ENCODE measurements at regions not wholly inside any gene's neighbourhood (a gene's known extent, or its start where the extent isn't known, plus 50 kb on each side); places are given as distances from the start of the nearest gene placed in this dataset.

GRCh38 chr9:134992755-134993124 lies 75.0 kb upstream of the FCN1 start:
- Histone ChIP-seq H3K27ac (no peak overlapping the region), H3K4me1 (replicated peaks) (no peaks in the 10 kb centered on the region), H3K36me3 (no peaks in the 10 kb centered on the region), H3K9me3 (replicated peaks) (no peaks in the 10 kb centered on the region), H3K27me3 (replicated peaks) (peaks cover 8% of the 10 kb centered on the region; the same call in 1 of the 2 replicates), H3K4me3 (no peak overlapping the region)
- DNase-seq (ENCODE audit: low read depth in 1 of 2, low spot score in 2 of 2): no peak

GRCh38 chr9:134993416-134993815 lies 75.7 kb upstream of the FCN1 start:
- Histone ChIP-seq H3K27me3 (replicated peaks) (peaks cover 8% of the 10 kb centered on the region; the same call in 1 of the 2 replicates), H3K4me3 (no peak overlapping the region), H3K36me3 (no peaks in the 10 kb centered on the region), H3K9me3 (replicated peaks) (no peaks in the 10 kb centered on the region), H3K27ac (no peak overlapping the region), H3K4me1 (replicated peaks) (no peaks in the 10 kb centered on the region)
- no peak for DNase-seq (ENCODE audit: low read depth in 1 of 2, low spot score in 2 of 2)

GRCh38 chr9:134993996-134994720 lies 76.4 kb upstream of the FCN1 start:
- peaks cover 8% of the 10 kb centered on the region; the same call in 1 of the 2 replicates for H3K27me3 ChIP-seq (replicated peaks)
- H3K4me1 ChIP-seq (replicated peaks): no peaks in the 10 kb centered on the region
- no peaks in the 10 kb centered on the region for H3K36me3 ChIP-seq
- no peaks in the 10 kb centered on the region for H3K9me3 ChIP-seq (replicated peaks)
- no peak overlapping the region for H3K4me3 ChIP-seq
- H3K27ac ChIP-seq: no peak overlapping the region
- DNase-seq (ENCODE audit: low read depth in 1 of 2, low spot score in 2 of 2): no peak

GRCh38 chr9:134994926-134995791 lies 77.4 kb upstream of the FCN1 start:
- no peak overlapping the region for H3K27ac ChIP-seq
- no peaks in the 10 kb centered on the region for H3K36me3 ChIP-seq
- DNase-seq (ENCODE audit: low read depth in 1 of 2, low spot score in 2 of 2): no peak
- no peaks in the 10 kb centered on the region for H3K9me3 ChIP-seq (replicated peaks)
- no peaks in the 10 kb centered on the region for H3K4me1 ChIP-seq (replicated peaks)
- peaks cover 8% of the 10 kb centered on the region; the same call in 1 of the 2 replicates for H3K27me3 ChIP-seq (replicated peaks)
- no peak overlapping the region for H3K4me3 ChIP-seq

- no peaks in the 10 kb centered on the region for H3K4me1 ChIP-seq (replicated peaks)
- H3K4me3 ChIP-seq: no peak overlapping the region
- peaks cover 8% of the 10 kb centered on the region; the same call in 1 of the 2 replicates for H3K27me3 ChIP-seq (replicated peaks)
- 0 out of 2 replicates have a peak, but pooled peaks cover 3% of the 10 kb centered on the region for H3K9me3 ChIP-seq (replicated peaks)
- DNase-seq (ENCODE audit: low read depth in 1 of 2, low spot score in 2 of 2): no peak
- no peaks in the 10 kb centered on the region for H3K36me3 ChIP-seq
- no peak overlapping the region for H3K27ac ChIP-seq
These were observed 78.0 kb upstream of the FCN1 start for GRCh38 chr9:134995792-134996120.

GRCh38 chr9:134996591-134997530 lies 79.1 kb upstream of the FCN1 start:
- Histone ChIP-seq H3K9me3 (replicated peaks) (0 out of 2 replicates have a peak, but pooled peaks cover 3% of the 10 kb centered on the region), H3K4me1 (replicated peaks) (no peaks in the 10 kb centered on the region)
- no peak for DNase-seq (ENCODE audit: low read depth in 1 of 2, low spot score in 2 of 2)

GRCh38 chr9:135000647-135001245 lies 83.0 kb upstream of the FCN1 start:
- Histone ChIP-seq H3K27me3 (replicated peaks) (no peaks in the 10 kb centered on the region), H3K36me3 (no peaks in the 10 kb centered on the region), H3K4me1 (replicated peaks) (no peaks in the 10 kb centered on the region), H3K9me3 (replicated peaks) (0 out of 2 replicates have a peak, but pooled peaks cover 3% of the 10 kb centered on the region), H3K27ac (no peak overlapping the region), H3K4me3 (no peak overlapping the region)
- DNase-seq (ENCODE audit: low read depth in 1 of 2, low spot score in 2 of 2): no peak

More at GRCh38 chr9:134996591-134997530, 79.1 kb upstream of the FCN1 start:
- H3K27ac ChIP-seq: no peak overlapping the region
- peaks cover 8% of the 10 kb centered on the region; the same call in 1 of the 2 replicates for H3K27me3 ChIP-seq (replicated peaks)
- H3K36me3 ChIP-seq: no peaks in the 10 kb centered on the region
- H3K4me3 ChIP-seq: no peak overlapping the region

- Histone ChIP-seq H3K4me3 (no peak overlapping the region), H3K27ac (no peak overlapping the region), H3K36me3 (no peaks in the 10 kb centered on the region), H3K9me3 (replicated peaks) (0 out of 2 replicates have a peak, but pooled peaks cover 3% of the 10 kb centered on the region), H3K27me3 (replicated peaks) (no peaks in the 10 kb centered on the region), H3K4me1 (replicated peaks) (no peaks in the 10 kb centered on the region)
- DNase-seq (ENCODE audit: low read depth in 1 of 2, low spot score in 2 of 2): no peak
These were observed 83.8 kb upstream of the FCN1 start for GRCh38 chr9:135001526-135001925.

GRCh38 chr9:135002336-135002735 lies 84.6 kb upstream of the FCN1 start:
- Histone ChIP-seq H3K27me3 (replicated peaks) (no peaks in the 10 kb centered on the region), H3K4me1 (replicated peaks) (no peaks in the 10 kb centered on the region), H3K4me3 (no peak overlapping the region), H3K36me3 (no peaks in the 10 kb centered on the region), H3K27ac (no peak overlapping the region), H3K9me3 (replicated peaks) (0 out of 2 replicates have a peak, but pooled peaks cover 3% of the 10 kb centered on the region)
- no peak for DNase-seq (ENCODE audit: low read depth in 1 of 2, low spot score in 2 of 2)

GRCh38 chr9:135002802-135003201 lies 84.7 kb upstream of the OLFM1 start:
- Histone ChIP-seq H3K27ac (no peak overlapping the region), H3K36me3 (no peaks in the 10 kb centered on the region), H3K27me3 (replicated peaks) (no peaks in the 10 kb centered on the region), H3K9me3 (replicated peaks) (0 out of 2 replicates have a peak, but pooled peaks cover 3% of the 10 kb centered on the region), H3K4me1 (replicated peaks) (no peaks in the 10 kb centered on the region), H3K4me3 (no peak overlapping the region)
- no peak for DNase-seq (ENCODE audit: low read depth in 1 of 2, low spot score in 2 of 2)

GRCh38 chr9:135004772-135005171 lies 82.7 kb upstream of the OLFM1 start:
- Histone ChIP-seq H3K36me3 (no peaks in the 10 kb centered on the region), H3K9me3 (replicated peaks) (0 out of 2 replicates have a peak, but pooled peaks cover 3% of the 10 kb centered on the region), H3K27ac (no peak overlapping the region), H3K27me3 (replicated peaks) (no peaks in the 10 kb centered on the region), H3K4me3 (no peak overlapping the region), H3K4me1 (replicated peaks) (no peaks in the 10 kb centered on the region)
- DNase-seq (ENCODE audit: low read depth in 1 of 2, low spot score in 2 of 2): no peak

GRCh38 chr9:135006911-135007570 lies 80.4 kb upstream of the OLFM1 start:
- no peak overlapping the region for H3K4me3 ChIP-seq
- no peak for DNase-seq (ENCODE audit: low read depth in 1 of 2, low spot score in 2 of 2)
- no peaks in the 10 kb centered on the region for H3K4me1 ChIP-seq (replicated peaks)
- no peak overlapping the region for H3K27ac ChIP-seq
- H3K9me3 ChIP-seq (replicated peaks): no peaks in the 10 kb centered on the region
- no peaks in the 10 kb centered on the region for H3K36me3 ChIP-seq
- H3K27me3 ChIP-seq (replicated peaks): no peaks in the 10 kb centered on the region

Measured in SJSA1 (cell line).